Hepatocyte (in vitro differentiated cells): ENCODE measurements at regions not wholly inside any gene's neighbourhood (a gene's known extent, or its start where the extent isn't known, plus 50 kb on each side); places are given as distances from the start of the nearest gene placed in this dataset.
"Not testable (repeated sequence)": the region's sequence is repeated elsewhere in the genome, so short reads cannot be mapped to it uniquely, and the experiment has no call there.

Source experiments
- CTCF ChIP-seq: fragments of 200-600 bp; sonication (generic); IDR thresholded peaks from 2 replicates; pipeline ENCODE4 v1.5.1; 2016; ENCODE audit warnings: antibody characterized with exemption, mild to moderate bottlenecking; ENCODE audit not compliant: poor library complexity
- EZH2 ChIP-seq: fragments of 200-600 bp; sonication (generic); IDR thresholded peaks from 2 replicates; pipeline ENCODE4 v1.6.1; 2016; ENCODE audit warnings: antibody characterized with exemption, mild to moderate bottlenecking, borderline replicate concordance

GRCh38 chr21:9737871-9738515 is 783.4 kb upstream of the TPTE start:
- TF ChIP-seq CTCF, EZH2: not testable (repeated sequence)
